ENCODE measurements at regions not wholly inside any gene's neighbourhood (a gene's known extent, or its start where the extent isn't known, plus 50 kb on each side); places are given as distances from the start of the nearest gene placed in this dataset.

DNA sequence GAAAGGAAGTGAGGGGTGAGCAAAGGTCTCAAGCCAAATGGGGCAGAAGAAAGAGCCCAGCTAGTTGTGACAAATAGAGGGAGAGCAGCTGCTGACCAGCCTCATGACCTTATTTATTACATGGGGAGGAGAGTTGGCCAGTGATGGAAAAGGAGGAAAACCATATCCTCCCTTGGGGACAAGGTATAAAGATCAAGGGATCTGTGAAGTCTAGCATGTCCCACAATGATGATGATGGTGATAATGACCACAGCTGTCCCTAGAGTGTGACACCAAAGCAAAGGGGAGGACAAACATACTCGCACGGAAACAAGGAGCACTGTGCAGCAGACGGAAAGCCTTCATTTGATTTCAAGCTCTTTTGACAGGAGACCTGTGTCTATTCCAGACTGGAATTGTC, 190.4 kb upstream of the MCHR2 start:
- TF ChIP-seq CTCF (IDR thresholded peaks at IDR 0.05) (no peak), POLR2AphosphoS5 (IDR thresholded peaks at IDR 0.05) (no peak), POLR2A (IDR thresholded peaks at IDR 0.05) (no peak)
